A673 (cell line): ENCODE measurements at regions not wholly inside any gene's neighbourhood (a gene's known extent, or its start where the extent isn't known, plus 50 kb on each side); places are given as distances from the start of the nearest gene placed in this dataset.

ENCODE experiments used
- BruUV-seq: library from RNA; stranded (reverse); fragments of 400-500 nt; replicated peaks from 2 replicates; lab custom pipeline; 2021; lab: Mats Ljungman, UMichigan
- CTCF ChIA-PET: fragments of 300-600 bp; sonication (Branson Sonifier 250); formaldehyde crosslinking; loops from one replicate; lab custom pipeline; 2022; ENCODE audit warnings: antibody characterized with exemption; lab: Charles Lee
- POLR2A ChIA-PET: fragments of 300-600 bp; sonication (Branson Sonifier 250); formaldehyde crosslinking; loops from one replicate; lab custom pipeline; 2022; ENCODE audit warnings: antibody characterized with exemption; ENCODE audit not compliant: low non-redundant PET; lab: Charles Lee
- DNase-seq: peaks from one replicate; pipeline ENCODE4 v3.0.0-alpha.2; 2015; ENCODE audit warnings: low spot score
- H3K27ac ChIP-seq: fragments of 200-600 bp; sonication (generic); 2 replicates; pipeline ENCODE4 v1.5.1; 2016; ENCODE audit warnings: mixed run types, low read depth, mild to moderate bottlenecking, mixed read lengths, antibody characterized with exemption, low read length; ENCODE audit not compliant: poor library complexity, severe bottlenecking
- H3K27me3 ChIP-seq: fragments of 200-600 bp; sonication (generic); replicated peaks from 2 replicates; pipeline ENCODE4 v1.6.1; 2017; ENCODE audit warnings: mixed run types, low read depth, mild to moderate bottlenecking, mixed read lengths, antibody characterized with exemption, low read length; ENCODE audit not compliant: insufficient read depth, poor library complexity
- H3K36me3 ChIP-seq: fragments of 200-600 bp; sonication (generic); 2 replicates; pipeline ENCODE4 v1.6.1; 2016; ENCODE audit warnings: mixed run types, mild to moderate bottlenecking, mixed read lengths, antibody characterized with exemption, low read length; ENCODE audit not compliant: insufficient read depth, poor library complexity, severe bottlenecking
- H3K4me1 ChIP-seq: fragments of 200-600 bp; sonication (generic); 2 replicates; pipeline ENCODE4 v1.6.1; 2017; ENCODE audit warnings: mixed run types, mild to moderate bottlenecking, mixed read lengths, antibody characterized with exemption, low read length; ENCODE audit not compliant: insufficient read depth, poor library complexity, severe bottlenecking
- H3K4me3 ChIP-seq: fragments of 200-600 bp; sonication (generic); 2 replicates; pipeline ENCODE4 v1.5.1; 2016; ENCODE audit warnings: low read depth, mixed run types, mild to moderate bottlenecking, mixed read lengths, low read length; ENCODE audit not compliant: poor library complexity, severe bottlenecking
- H3K9me3 ChIP-seq: fragments of 200-600 bp; sonication (generic); 2 replicates; pipeline ENCODE4 v1.6.1; 2016; ENCODE audit warnings: mixed run types, low read depth, mild to moderate bottlenecking, mixed read lengths, antibody characterized with exemption, low read length; ENCODE audit not compliant: poor library complexity, severe bottlenecking
- CTCF ChIP-seq: fragments of 300-800, 200-600 bp; sonication (generic); conservative IDR thresholded peaks from 2 replicates; pipeline ENCODE4 v1.5.1; 2017; ENCODE audit warnings: low read depth, mild to moderate bottlenecking, antibody characterized with exemption, low read length, moderate library complexity, mixed read lengths
- EZH2 ChIP-seq: fragments of 200-600 bp; sonication (generic); IDR thresholded peaks from 2 replicates; pipeline ENCODE4 v1.6.1; 2017; ENCODE audit warnings: borderline replicate concordance, low read depth, mild to moderate bottlenecking, mixed read lengths, antibody characterized with exemption, low read length; ENCODE audit not compliant: poor library complexity, severe bottlenecking
- intact Hi-C: fragments of 100-400 bp; cut with micrococcal nuclease; formaldehyde crosslinking; loops from one replicate; pipeline ENCODE4 v1.10.0; 2022; ENCODE audit not compliant: unreplicated experiment

- Histone ChIP-seq H3K4me3 (no peak overlapping the region), H3K27ac (no peak overlapping the region), H3K4me1 (no peaks in the 10 kb centered on the region), H3K9me3 (no peaks in the 10 kb centered on the region), H3K36me3 (no peaks in the 10 kb centered on the region), H3K27me3 (peaks cover 5% of the 10 kb centered on the region)
- no peak for DNase-seq
- no TSS peak for BruUV-seq
- TF ChIP-seq EZH2 = no peak
- no peak for TF ChIP-seq CTCF
- POLR2A ChIA-PET = no interaction called here
- intact Hi-C loops = no loop called here
- CTCF ChIA-PET = no interaction called here
Observed at GRCh38 chr13:103487841-103488240, 421.6 kb upstream of the SLC10A2 start.

DNA sequence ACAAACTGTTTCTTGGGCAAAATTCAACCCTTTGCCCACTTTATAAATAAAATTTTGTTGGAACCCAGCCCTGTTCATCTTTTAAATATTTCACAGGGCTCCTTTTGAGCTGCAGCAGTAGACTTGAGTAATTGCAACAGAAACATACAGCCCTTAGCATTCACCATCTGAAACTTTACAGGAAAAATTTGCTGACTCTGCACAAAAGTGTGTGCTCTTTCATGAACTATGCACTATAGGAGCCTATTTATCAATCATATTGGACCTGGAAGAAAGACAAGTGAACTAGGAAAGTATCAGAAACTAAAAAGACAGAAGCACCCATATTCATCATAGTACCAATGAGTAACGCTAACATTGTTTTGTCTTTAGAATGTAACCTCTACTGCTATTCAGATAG is 406.9 kb upstream of the SLC10A2 start:
- ChIA-PET CTCF (no interaction called here), POLR2A (no interaction called here)
- intact Hi-C loops = no loop called here

DNA sequence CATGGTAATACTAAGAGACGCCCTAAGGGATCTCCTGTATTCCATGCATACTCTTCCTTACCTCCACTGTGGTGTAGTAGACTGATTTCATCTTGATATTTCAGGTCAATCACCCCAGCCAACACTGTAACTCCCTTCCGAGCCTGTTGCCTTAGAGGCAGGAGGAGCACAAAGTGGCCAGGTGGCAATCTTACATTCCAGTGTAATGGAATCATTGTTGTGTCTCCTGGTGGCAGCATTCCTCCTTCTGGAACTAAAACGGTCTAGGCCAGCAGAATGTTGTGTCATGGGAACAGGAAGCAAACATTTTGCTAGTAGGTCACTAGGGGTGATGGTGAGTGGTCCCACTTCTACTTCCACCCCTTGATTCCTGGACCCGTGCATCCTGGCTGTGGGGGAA is 405.7 kb upstream of the SLC10A2 start:
- no TSS peak for BruUV-seq
- ChIA-PET CTCF (no interaction called here), POLR2A (no interaction called here)
- TF ChIP-seq CTCF (no peak), EZH2 (no peak)
- H3K4me3 ChIP-seq = no peak overlapping the region
- DNase-seq = no peak
- no peaks in the 10 kb centered on the region for H3K36me3 ChIP-seq
- intact Hi-C loops = no loop called here
- H3K4me1 ChIP-seq = no peaks in the 10 kb centered on the region
- H3K9me3 ChIP-seq = no peaks in the 10 kb centered on the region
- H3K27ac ChIP-seq = no peak overlapping the region
- H3K27me3 ChIP-seq = peaks cover 4% of the 10 kb centered on the region

More for the DNA sequence above, 406.9 kb upstream of the SLC10A2 start:
- Histone ChIP-seq H3K36me3 (no peaks in the 10 kb centered on the region), H3K4me1 (no peaks in the 10 kb centered on the region), H3K9me3 (no peaks in the 10 kb centered on the region), H3K27ac (no peak overlapping the region), H3K27me3 (peaks cover 4% of the 10 kb centered on the region), H3K4me3 (no peak overlapping the region)
- no TSS peak for BruUV-seq
- no peak for DNase-seq
- no peak for TF ChIP-seq EZH2
- no peak for TF ChIP-seq CTCF
